K562 (cell line): ENCODE measurements at regions not wholly inside any gene's neighbourhood (a gene's known extent, or its start where the extent isn't known, plus 50 kb on each side); places are given as distances from the start of the nearest gene placed in this dataset.

Experiments used
- CUX1 ChIP-seq: fragments of 200-800 bp; sonication (Bioruptor generic); IDR thresholded peaks from 2 replicates; pipeline ENCODE4 v1.6.1; 2016; ENCODE audit warnings: missing genetic modification characterization, missing compliant biosample characterization
- GTF2A2 ChIP-seq: IDR thresholded peaks from 2 replicates; pipeline ENCODE4 v1.6.1; 2016; ENCODE audit warnings: mild to moderate bottlenecking, missing genetic modification characterization, missing compliant biosample characterization
- MEF2A ChIP-seq: IDR thresholded peaks from 2 replicates; pipeline ENCODE4 v1.6.1; 2011; ENCODE audit warnings: low read depth, mild to moderate bottlenecking, low read length, moderate library complexity; ENCODE audit not compliant: control insufficient read depth
- MLLT1 ChIP-seq, 2 experiments: fragments of 450-650 bp; IDR thresholded peaks; 2 replicates each; pipeline ENCODE4 v1.6.1; 2016
- PHTF2 ChIP-seq: fragments of 250-450 bp; sonication (Bioruptor Pico); IDR thresholded peaks from 2 replicates; pipeline ENCODE4 v1.5.0; 2021; ENCODE audit warnings: mild to moderate bottlenecking
- RHOXF2B ChIP-seq: fragments of 250-450 bp; sonication (Bioruptor Pico); conservative IDR thresholded peaks from 2 replicates; pipeline ENCODE4 v1.5.1; 2021
- SMARCA5 ChIP-seq: fragments of 450-650 bp; IDR thresholded peaks from 2 replicates; pipeline ENCODE4 v1.6.1; 2016
- SOX6 ChIP-seq: fragments of 450-650 bp; IDR thresholded peaks from 2 replicates; pipeline ENCODE4 v1.6.1; 2014; ENCODE audit warnings: mild to moderate bottlenecking
- SP2 ChIP-seq: IDR thresholded peaks from 2 replicates; pipeline ENCODE4 v1.6.1; 2011; ENCODE audit warnings: mild to moderate bottlenecking, low read depth, low read length, moderate library complexity; ENCODE audit not compliant: poor library complexity, severe bottlenecking; ENCODE audit errors: extremely low read depth
- ZEB2 ChIP-seq: fragments of 450-650 bp; IDR thresholded peaks from 2 replicates; pipeline ENCODE4 v1.6.1; 2016
- ZFP1 ChIP-seq: fragments of 450-650 bp; formaldehyde crosslinking; IDR thresholded peaks from 2 replicates; pipeline ENCODE4 v1.4.0; 2020; ENCODE audit warnings: mild to moderate bottlenecking, mixed read lengths
- ZKSCAN8 ChIP-seq: fragments of 200-800 bp; sonication (Bioruptor generic); IDR thresholded peaks from 2 replicates; pipeline ENCODE4 v1.6.1; 2016; ENCODE audit warnings: missing genetic modification characterization, missing compliant biosample characterization
- ZNF282 ChIP-seq: sonication (generic); formaldehyde crosslinking; IDR thresholded peaks from 2 replicates; pipeline ENCODE4 v1.8.1; 2023; ENCODE audit warnings: missing genetic modification reagents
- ZZZ3 ChIP-seq: fragments of 450-650 bp; IDR thresholded peaks from 2 replicates; pipeline ENCODE4 v1.6.1; 2016; ENCODE audit warnings: antibody characterized with exemption, mild to moderate bottlenecking, moderate library complexity
- TF ChIP-seq, protein P1 (sequence below), 2 experiments: fragments of 150-350 bp in 1 of 2; IDR thresholded peaks; 2 replicates each; pipeline ENCODE4 v1.6.1; 2012 to 2016; ENCODE audit warnings: low read depth in 2 of 2, low read length in 2 of 2, mild to moderate bottlenecking in 1 of 2, moderate library complexity in 1 of 2
- TF ChIP-seq, protein P2 (sequence below): fragments of 450-650 bp; formaldehyde crosslinking; IDR thresholded peaks from 2 replicates; pipeline ENCODE4 v1.4.0; 2020; ENCODE audit warnings: mild to moderate bottlenecking, moderate library complexity

GRCh38 chr5:81851481-81852178, 100.7 kb upstream of the SSBP2 start (continued):
- TF ChIP-seq SP2, result no peak
- TF ChIP-seq, protein P1, sequence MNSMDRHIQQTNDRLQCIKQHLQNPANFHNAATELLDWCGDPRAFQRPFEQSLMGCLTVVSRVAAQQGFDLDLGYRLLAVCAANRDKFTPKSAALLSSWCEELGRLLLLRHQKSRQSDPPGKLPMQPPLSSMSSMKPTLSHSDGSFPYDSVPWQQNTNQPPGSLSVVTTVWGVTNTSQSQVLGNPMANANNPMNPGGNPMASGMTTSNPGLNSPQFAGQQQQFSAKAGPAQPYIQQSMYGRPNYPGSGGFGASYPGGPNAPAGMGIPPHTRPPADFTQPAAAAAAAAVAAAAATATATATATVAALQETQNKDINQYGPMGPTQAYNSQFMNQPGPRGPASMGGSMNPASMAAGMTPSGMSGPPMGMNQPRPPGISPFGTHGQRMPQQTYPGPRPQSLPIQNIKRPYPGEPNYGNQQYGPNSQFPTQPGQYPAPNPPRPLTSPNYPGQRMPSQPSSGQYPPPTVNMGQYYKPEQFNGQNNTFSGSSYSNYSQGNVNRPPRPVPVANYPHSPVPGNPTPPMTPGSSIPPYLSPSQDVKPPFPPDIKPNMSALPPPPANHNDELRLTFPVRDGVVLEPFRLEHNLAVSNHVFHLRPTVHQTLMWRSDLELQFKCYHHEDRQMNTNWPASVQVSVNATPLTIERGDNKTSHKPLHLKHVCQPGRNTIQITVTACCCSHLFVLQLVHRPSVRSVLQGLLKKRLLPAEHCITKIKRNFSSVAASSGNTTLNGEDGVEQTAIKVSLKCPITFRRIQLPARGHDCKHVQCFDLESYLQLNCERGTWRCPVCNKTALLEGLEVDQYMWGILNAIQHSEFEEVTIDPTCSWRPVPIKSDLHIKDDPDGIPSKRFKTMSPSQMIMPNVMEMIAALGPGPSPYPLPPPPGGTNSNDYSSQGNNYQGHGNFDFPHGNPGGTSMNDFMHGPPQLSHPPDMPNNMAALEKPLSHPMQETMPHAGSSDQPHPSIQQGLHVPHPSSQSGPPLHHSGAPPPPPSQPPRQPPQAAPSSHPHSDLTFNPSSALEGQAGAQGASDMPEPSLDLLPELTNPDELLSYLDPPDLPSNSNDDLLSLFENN (IDR thresholded peaks at IDR 0.05; ENCODE audit: low read depth in 2 of 2, low read length in 2 of 2), result no peak
- no peak for TF ChIP-seq ZKSCAN8
- TF ChIP-seq, protein P2, sequence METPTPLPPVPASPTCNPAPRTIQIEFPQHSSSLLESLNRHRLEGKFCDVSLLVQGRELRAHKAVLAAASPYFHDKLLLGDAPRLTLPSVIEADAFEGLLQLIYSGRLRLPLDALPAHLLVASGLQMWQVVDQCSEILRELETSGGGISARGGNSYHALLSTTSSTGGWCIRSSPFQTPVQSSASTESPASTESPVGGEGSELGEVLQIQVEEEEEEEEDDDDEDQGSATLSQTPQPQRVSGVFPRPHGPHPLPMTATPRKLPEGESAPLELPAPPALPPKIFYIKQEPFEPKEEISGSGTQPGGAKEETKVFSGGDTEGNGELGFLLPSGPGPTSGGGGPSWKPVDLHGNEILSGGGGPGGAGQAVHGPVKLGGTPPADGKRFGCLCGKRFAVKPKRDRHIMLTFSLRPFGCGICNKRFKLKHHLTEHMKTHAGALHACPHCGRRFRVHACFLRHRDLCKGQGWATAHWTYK (CRISPR knock-in tag), result peak; percentile 57; the same call in 1 of the 2 replicates
- TF ChIP-seq GTF2A2 (tag), result no peak
- TF ChIP-seq ZFP1 (CRISPR knock-in tag), result no peak
- no peak for TF ChIP-seq ZNF282 (CRISPR knock-in tag)
- TF ChIP-seq CUX1, result peak; percentile 57; the same call in 1 of the 2 replicates
- no peak for TF ChIP-seq RHOXF2B (CRISPR knock-in tag)
- peak; percentile 33; the same call in 1 of the 2 replicates for TF ChIP-seq MEF2A
- peak; percentile 86 for TF ChIP-seq SOX6
- 0 out of 2 replicates have a peak, but pooled peaks have one; percentile 16 for TF ChIP-seq SMARCA5
- TF ChIP-seq MLLT1 (IDR thresholded peaks at IDR 0.05), result peak in 1 of 2 experiments; percentile 96; a peak in 3 of 4 replicates
- TF ChIP-seq ZZZ3, result no peak
- TF ChIP-seq ZEB2, result peak; percentile 26; the same call in 1 of the 2 replicates
- no peak for TF ChIP-seq PHTF2 (CRISPR knock-in tag)
